ES-I3 (cell line): ENCODE measurements at regions not wholly inside any gene's neighbourhood (a gene's known extent, or its start where the extent isn't known, plus 50 kb on each side); places are given as distances from the start of the nearest gene placed in this dataset.
"Not testable (repeated sequence)": the region's sequence is repeated elsewhere in the genome, so short reads cannot be mapped to it uniquely, and the experiment has no call there.

Experiments
- H3K36me3 ChIP-seq: 2 replicates; pipeline ENCODE4 v1.6.1; 2013; ENCODE audit warnings: mild to moderate bottlenecking, low read length, control low read depth, moderate library complexity; ENCODE audit not compliant: insufficient read depth
- H3K4me1 ChIP-seq: 2 replicates; pipeline ENCODE4 v1.6.1; 2013; ENCODE audit warnings: mild to moderate bottlenecking, control low read depth, low read length; ENCODE audit not compliant: insufficient read depth
- H3K9ac ChIP-seq: 2 replicates; pipeline ENCODE4 v1.6.1; 2013; ENCODE audit warnings: low read depth, mild to moderate bottlenecking, low read length, moderate library complexity
- H3K9me3 ChIP-seq: 2 replicates; pipeline ENCODE4 v1.6.1; 2013; ENCODE audit warnings: mild to moderate bottlenecking, low read length, moderate library complexity; ENCODE audit not compliant: control insufficient read depth, insufficient read depth

- Histone ChIP-seq H3K9ac (no peak overlapping the region), H3K4me1 (no peaks in the 10 kb centered on the region; the same call in 1 of the 2 replicates), H3K36me3 (no peaks in the 10 kb centered on the region), H3K9me3 (no peaks in the 10 kb centered on the region)
These were observed 104.1 kb upstream of the DPP6 start for GRCh38 chr7:153948060-153948459.

- no peaks in the 10 kb centered on the region for H3K4me1 ChIP-seq
- H3K9me3 ChIP-seq = no peaks in the 10 kb centered on the region
- no peaks in the 10 kb centered on the region for H3K36me3 ChIP-seq
- no peak overlapping the region for H3K9ac ChIP-seq
These were observed 100.9 kb upstream of the DPP6 start for GRCh38 chr7:153951316-153951715.

- Histone ChIP-seq H3K9ac (no peak overlapping the region), H3K36me3 (no peaks in the 10 kb centered on the region), H3K4me1 (no peaks in the 10 kb centered on the region), H3K9me3 (no peaks in the 10 kb centered on the region)
These were observed 97.7 kb upstream of the DPP6 start for GRCh38 chr7:153954477-153954876.

GRCh38 chr7:153957677-153958076 is 94.5 kb upstream of the DPP6 start:
- H3K4me1 ChIP-seq, H3K36me3 ChIP-seq, H3K9ac ChIP-seq, H3K9me3 ChIP-seq: not testable (repeated sequence)

GRCh38 chr7:153958381-153958780 is 93.8 kb upstream of the DPP6 start:
- H3K9ac ChIP-seq, H3K9me3 ChIP-seq: not testable (repeated sequence)

GRCh38 chr7:153958789-153959188 is 93.4 kb upstream of the DPP6 start:
- H3K9me3 ChIP-seq, H3K9ac ChIP-seq, H3K36me3 ChIP-seq, H3K4me1 ChIP-seq: not testable (repeated sequence)

More at GRCh38 chr7:153958381-153958780, 93.8 kb upstream of the DPP6 start:
- H3K4me1 ChIP-seq, H3K36me3 ChIP-seq: not testable (repeated sequence)

- not testable (repeated sequence) for H3K9me3 ChIP-seq, H3K4me1 ChIP-seq, H3K9ac ChIP-seq, H3K36me3 ChIP-seq
These were observed 87.6 kb upstream of the DPP6 start for GRCh38 chr7:153964481-153965112.

- H3K9ac ChIP-seq, H3K4me1 ChIP-seq, H3K36me3 ChIP-seq, H3K9me3 ChIP-seq: not testable (repeated sequence)
These were observed 83.2 kb upstream of the DPP6 start for GRCh38 chr7:153969016-153969415.

GRCh38 chr7:153974603-153975002 is 77.6 kb upstream of the DPP6 start:
- H3K9me3 ChIP-seq, H3K36me3 ChIP-seq, H3K9ac ChIP-seq, H3K4me1 ChIP-seq: not testable (repeated sequence)

GRCh38 chr7:153976745-153977144 is 75.5 kb upstream of the DPP6 start:
- H3K36me3 ChIP-seq, H3K9ac ChIP-seq, H3K4me1 ChIP-seq, H3K9me3 ChIP-seq: not testable (repeated sequence)

- not testable (repeated sequence) for H3K4me1 ChIP-seq, H3K36me3 ChIP-seq, H3K9me3 ChIP-seq, H3K9ac ChIP-seq
These were observed 69.0 kb upstream of the DPP6 start for GRCh38 chr7:153983186-153983585.

- H3K36me3 ChIP-seq, H3K9me3 ChIP-seq, H3K4me1 ChIP-seq, H3K9ac ChIP-seq: not testable (repeated sequence)
These were observed 63.1 kb upstream of the DPP6 start for GRCh38 chr7:153989066-153989627.

- H3K9ac ChIP-seq, H3K36me3 ChIP-seq, H3K4me1 ChIP-seq, H3K9me3 ChIP-seq: not testable (repeated sequence)
These were observed 62.3 kb upstream of the DPP6 start for GRCh38 chr7:153989742-153990425.

GRCh38 chr7:153991471-153991870 is 60.7 kb upstream of the DPP6 start:
- H3K9me3 ChIP-seq, H3K9ac ChIP-seq, H3K4me1 ChIP-seq, H3K36me3 ChIP-seq: not testable (repeated sequence)

- H3K4me1 ChIP-seq, H3K9me3 ChIP-seq, H3K9ac ChIP-seq: not testable (repeated sequence)
These were observed 58.8 kb upstream of the DPP6 start for GRCh38 chr7:153993402-153993801.

More at GRCh38 chr7:153993402-153993801, 58.8 kb upstream of the DPP6 start:
- H3K36me3 ChIP-seq = not testable (repeated sequence)
